DMS 273 (cell line): ENCODE measurements at regions not wholly inside any gene's neighbourhood (a gene's known extent, or its start where the extent isn't known, plus 50 kb on each side); places are given as distances from the start of the nearest gene placed in this dataset.

ENCODE experiments used
- DNase-seq: peaks from one replicate; lab custom pipeline; 2025; ENCODE audit not compliant: unreplicated experiment; lab: John Stamatoyannopoulos, UW

- no peak for DNase-seq
Observed at GRCh38 chr20:21583486-21584168, 69.8 kb upstream of the NKX2-2 start.

GRCh38 chr20:21577551-21577950 lies 63.7 kb upstream of the NKX2-2 start:
- no peak for DNase-seq

GRCh38 chr20:21575981-21576740 lies 62.3 kb upstream of the NKX2-2 start:
- no peak for DNase-seq

- no peak for DNase-seq
Observed at GRCh38 chr20:21575167-21575566, 61.3 kb upstream of the NKX2-2 start.

DNA sequence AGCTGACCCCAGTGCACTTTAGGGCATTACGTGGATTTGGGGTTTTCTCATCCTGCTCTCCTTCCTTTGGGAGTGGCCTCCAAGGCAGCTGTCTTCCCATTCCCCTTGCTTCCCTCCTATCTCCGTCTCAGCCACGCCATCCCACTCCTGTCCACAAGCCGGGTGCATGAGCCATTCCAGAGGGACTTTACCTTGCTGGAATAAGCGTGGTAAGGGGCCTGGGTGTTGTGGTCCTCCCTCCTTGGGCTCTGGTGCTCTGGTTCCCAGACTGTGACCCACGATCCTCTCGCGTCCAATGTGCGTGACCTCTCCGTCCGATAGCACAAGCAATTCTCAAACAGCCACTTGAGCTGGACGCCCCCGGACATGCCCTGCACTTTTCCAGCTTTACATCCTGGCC lies 60.6 kb upstream of the NKX2-2 start:
- no peak for DNase-seq

DNA sequence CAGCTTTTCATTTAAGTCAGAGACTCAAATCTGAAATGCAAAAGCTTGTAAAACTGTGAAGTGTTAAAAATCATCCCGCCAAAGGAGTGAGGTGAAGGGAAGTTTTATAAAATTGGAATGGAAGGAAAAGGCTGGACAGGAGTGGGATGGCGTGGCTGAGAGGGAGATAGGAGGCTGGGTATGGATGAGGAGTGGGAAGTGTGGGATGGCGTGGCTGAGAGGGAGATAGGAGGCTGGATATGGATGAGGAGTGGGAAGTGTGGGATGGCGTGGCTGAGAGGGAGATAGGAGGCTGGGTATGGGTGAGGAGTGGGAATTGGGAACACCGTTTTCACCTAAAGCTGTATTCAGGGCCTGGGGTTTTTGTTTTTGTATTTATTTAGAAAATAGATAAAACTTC lies 59.4 kb upstream of the NKX2-2 start:
- DNase-seq = no peak

- peak; percentile 47 for DNase-seq
Observed at GRCh38 chr20:21571841-21572690, 58.2 kb upstream of the NKX2-2 start.

- DNase-seq = no peak
Observed at GRCh38 chr20:21570285-21570992, 56.6 kb upstream of the NKX2-2 start.

- DNase-seq = no peak
Observed at GRCh38 chr20:21569586-21569985, 55.7 kb upstream of the NKX2-2 start.

DNA sequence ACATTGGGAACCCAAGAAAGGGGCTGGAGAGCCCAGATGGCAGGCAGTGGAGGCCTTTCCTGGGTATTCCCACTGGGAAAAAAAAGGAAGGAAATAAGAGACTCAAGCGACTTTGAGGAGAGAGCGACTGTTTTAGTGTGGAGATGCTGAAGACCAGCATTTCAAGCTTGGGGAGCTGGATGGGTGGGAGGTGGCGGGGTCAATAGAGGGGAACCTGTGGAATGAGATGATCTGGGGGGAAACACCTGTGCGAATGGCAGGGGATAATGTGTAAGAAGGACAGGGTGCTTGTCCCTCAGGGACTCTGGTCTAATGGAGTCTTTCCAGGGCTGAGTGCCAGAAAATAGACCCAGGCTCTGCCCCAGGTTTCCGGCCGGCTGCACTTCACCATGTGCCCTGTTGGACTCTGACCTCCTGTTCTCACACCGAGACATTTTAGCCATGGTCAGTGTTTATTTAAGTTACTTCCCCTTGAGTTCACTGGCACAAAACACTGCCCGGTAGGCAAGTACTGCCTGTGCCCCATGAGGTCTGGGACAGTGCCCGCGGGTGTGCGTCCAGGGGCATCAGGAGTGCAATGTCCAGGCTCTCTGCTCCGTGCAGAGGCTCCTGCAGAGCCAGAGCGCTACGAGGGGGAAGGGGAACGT lies 50.4 kb upstream of the NKX2-2 start:
- no peak for DNase-seq
